GM19455 (cell line): ENCODE measurements at regions not wholly inside any gene's neighbourhood (a gene's known extent, or its start where the extent isn't known, plus 50 kb on each side); places are given as distances from the start of the nearest gene placed in this dataset.

Experiments
- ATAC-seq: cut with Tn5 transposase; IDR thresholded peaks from one replicate; pipeline ENCODE4 v1.9.1; 2021; ENCODE audit not compliant: unreplicated experiment

- no peak for ATAC-seq
Observed at GRCh38 chr20:17858450-17859001, 110.1 kb downstream of the SNX5 start.

- ATAC-seq = no peak
Observed at GRCh38 chr20:17857639-17858449, 110.8 kb downstream of the SNX5 start.

DNA sequence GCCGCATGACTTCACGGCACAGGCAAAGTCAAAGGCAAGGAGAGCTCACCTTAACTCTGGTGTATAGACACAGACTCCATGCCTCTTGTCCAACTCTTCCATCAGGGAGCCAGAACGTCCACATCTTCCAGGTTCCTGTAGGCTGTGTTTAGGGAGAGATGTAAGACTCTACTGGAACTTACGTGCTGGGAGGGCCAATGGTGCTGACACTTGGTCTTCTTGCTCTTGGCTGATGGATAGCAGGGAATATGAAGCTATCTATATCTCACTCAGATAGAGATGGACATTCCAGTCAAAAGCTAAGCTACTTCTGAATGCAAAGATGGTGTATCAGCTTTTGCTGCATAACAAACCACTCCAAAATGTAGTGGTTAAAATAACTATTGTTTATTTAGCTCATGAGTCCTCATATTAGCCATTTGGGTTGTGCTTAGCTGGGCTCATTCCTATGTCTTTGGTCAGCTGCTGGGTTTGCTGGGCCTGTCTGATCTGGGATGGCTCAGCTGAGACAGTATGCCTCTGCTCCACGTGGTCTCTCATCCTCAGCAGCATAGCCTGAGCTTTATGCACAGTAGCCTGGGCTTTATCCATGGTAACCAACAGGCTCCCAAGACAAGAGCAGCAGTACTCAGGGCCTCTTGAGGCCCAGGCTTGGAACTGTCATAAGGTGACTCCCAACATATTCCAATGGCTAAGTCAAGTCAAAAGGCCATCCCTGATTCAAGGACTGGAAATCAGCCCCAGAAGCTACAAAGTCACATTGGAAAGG is 111.6 kb downstream of the SNX5 start:
- ATAC-seq = no peak

DNA sequence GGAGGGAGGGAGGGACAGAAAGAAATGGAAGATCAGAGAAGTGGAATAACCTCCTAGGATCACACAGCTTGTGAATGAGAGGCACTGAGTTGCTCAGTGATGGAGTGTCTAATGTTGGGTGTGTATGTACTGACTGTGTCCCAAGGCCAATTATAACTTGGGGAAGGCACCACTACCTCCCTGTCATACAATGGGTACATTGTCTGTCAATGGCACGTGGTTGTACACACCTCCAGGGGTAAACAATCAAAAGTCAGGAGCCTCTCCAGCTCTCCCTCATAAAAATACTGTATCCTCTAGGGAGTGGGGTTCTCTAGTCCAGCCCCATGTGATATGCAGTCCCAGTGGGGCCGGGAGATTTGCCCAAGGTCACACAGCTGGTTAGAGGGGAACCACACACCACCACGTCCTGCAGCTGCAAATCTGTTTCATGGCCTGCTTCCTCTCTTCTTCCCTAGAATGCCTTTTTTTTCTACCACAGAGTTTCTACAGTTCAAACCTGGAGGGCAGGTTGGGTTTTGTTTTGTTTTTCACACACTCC is 112.5 kb downstream of the SNX5 start:
- peak; percentile 83 for ATAC-seq

GRCh38 chr20:17854307-17854903 is 114.2 kb downstream of the SNX5 start:
- no peak for ATAC-seq

GRCh38 chr20:17852323-17852722 is 116.3 kb downstream of the SNX5 start:
- ATAC-seq = no peak

- ATAC-seq = no peak
Observed at GRCh38 chr20:17850684-17851026, 117.9 kb downstream of the SNX5 start.

DNA sequence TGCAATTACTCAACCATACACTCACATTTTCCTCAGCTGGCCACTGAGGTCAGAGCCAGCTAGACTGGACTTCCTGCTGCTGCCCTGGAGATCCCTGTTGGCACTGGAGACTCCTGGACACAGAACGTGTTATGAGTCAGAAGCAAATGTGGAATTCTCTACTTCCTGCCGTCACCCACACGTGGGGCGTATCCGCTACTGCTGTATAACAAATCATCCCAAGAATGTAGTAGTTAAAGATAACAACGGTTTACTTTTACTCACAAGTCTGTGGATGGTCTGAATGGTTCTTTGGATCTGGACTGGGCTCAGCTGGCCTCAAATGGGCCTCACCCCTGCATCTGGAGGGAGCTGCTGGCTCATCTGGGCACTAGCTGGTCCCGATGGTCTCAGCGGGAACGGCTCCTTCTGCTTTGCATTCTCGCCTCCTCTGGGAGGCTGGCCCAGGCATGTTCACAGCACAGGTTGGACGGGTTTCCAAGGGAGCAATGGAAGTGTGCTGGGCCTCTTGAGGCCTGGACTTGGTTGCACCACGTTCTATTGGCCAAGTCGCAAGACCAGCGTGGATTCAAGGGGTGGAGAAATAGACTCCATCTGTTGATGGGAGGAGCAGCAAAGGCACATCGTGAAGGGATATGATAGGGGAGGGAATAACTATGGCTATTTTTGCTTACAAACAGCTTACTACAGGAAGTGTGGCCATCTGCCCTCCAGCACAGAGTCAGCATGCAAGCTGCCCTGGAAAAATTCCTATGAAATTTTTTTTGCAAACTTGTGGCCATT is 118.5 kb downstream of the SNX5 start:
- no peak for ATAC-seq

DNA sequence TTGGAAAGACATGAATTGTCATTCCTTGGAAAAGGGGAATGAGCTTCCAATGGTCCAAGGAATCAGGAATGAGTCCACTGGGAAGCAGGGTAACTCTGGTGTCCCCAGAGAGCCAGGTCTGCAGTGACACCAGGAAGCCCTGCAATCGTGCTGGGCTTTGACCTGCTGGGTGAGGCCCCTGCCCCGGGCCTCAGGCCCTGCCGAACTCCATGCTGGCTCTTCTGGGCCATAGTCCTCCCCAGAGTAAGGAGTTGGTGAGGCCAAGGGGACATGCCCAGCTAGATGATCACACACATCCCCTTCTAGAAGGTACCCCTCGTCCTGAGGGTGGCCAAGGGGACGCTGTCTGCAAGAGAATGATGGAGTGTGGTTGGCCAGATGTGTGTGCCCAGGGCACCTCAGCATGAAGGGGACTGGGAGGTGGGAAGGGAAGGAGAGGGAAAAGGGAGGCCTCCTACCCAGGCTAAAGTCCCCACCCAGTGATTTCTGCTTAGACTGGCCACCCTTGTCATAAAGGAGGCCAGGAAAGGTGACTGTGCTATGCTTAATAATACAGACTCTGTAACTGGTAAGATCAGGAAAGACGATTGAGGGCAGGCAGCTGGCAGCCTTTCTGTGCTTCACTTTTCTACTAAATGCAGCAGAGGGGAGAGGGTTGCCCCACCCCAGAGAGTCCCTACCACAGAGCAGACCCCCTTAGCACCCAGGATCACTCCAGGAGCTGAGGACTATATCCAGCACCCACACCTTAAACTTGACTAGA is 119.3 kb downstream of the SNX5 start:
- ATAC-seq = no peak

- peak; percentile 52 for ATAC-seq
Observed at GRCh38 chr20:17848249-17849048, 120.1 kb downstream of the SNX5 start.

- no peak for ATAC-seq
Observed at GRCh38 chr20:17845701-17846475, 122.7 kb downstream of the SNX5 start.

- ATAC-seq = no peak
Observed at GRCh38 chr20:17844549-17845298, 123.9 kb downstream of the SNX5 start.

- ATAC-seq = no peak
Observed at GRCh38 chr20:17844133-17844429, 124.5 kb downstream of the SNX5 start.

DNA sequence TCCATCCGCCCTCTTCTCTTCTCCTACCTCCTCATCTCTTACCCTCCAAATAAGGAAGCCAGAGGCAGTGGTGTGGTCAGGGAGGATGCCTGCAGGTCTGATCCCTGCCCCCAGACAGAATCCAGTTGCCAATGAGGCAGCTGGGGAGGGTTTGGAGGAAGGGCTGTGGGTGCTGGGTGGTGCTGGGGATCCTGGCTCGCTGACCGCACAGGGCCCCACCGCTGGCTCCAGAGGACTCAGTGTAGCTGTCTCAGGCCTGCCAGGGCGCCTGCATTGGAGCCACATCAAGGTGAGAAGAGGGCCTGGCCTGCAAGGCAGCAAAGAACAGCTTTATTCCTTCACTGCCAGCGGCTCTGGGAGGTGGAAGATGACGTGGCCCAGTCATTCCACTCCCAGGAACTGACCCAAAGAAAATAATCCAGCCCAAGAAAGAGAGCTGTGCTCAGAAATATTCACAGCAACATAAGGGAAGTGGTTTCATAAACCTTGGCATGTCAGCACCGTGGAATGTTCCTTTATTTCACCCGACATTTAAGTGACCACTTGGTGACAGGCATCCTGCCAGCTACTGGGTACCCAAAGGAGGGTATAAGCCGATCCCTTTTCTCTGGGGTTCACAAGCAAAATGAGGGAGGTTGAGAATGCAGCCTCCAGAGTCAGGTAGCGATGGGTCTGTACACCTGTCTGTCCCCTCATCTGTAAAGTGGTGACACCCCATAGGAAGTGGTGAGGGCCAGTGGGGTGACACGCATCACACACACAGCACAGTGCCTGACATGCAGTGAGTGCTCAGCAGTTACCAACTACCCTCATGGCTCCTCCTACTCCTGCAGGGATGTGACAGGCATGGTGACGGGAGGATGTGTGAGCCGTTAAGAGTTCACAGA is 125.1 kb downstream of the SNX5 start:
- ATAC-seq = no peak

DNA sequence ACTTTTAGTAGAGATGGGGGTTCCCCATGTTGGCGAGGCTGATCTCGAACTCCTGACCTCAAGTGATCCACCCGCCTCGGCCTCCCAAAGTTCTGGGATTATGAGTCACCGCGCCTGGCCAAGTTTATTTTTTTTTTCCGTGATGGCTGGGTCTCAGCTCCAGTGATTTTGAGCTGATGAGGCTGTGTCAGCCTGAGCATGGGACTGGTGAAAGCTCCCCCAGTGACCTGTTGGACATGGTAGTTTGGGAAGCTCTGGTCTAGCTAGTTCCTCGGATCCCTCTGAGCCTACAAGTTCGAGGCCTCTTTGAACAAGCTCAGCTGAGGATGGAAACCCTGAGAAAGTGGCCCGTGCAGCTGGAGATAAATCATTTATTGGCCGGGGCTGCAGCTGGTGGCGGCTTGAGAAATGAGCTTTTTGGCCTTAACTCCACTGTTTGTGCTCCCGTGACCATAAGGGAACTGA is 126.8 kb downstream of the SNX5 start:
- ATAC-seq = no peak

DNA sequence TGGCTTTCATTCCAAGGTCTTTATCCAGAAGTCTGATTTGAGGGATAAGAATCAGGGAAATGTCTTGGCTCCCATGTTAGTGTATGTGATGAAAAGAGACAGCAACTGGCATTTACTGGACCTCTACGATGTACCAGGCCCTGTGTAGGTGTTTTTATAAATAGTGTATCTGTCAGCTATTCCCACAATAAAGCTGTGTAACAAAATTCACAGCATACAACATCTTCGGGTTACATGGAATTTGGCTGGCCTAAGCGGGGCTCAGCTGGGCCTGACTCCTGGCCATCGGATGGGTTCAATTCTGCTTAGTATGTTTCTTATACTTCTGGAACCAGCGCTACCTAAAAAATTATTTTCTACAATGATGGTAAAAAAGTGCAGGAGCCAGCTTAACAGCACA is 128.2 kb downstream of the SNX5 start:
- ATAC-seq = no peak

DNA sequence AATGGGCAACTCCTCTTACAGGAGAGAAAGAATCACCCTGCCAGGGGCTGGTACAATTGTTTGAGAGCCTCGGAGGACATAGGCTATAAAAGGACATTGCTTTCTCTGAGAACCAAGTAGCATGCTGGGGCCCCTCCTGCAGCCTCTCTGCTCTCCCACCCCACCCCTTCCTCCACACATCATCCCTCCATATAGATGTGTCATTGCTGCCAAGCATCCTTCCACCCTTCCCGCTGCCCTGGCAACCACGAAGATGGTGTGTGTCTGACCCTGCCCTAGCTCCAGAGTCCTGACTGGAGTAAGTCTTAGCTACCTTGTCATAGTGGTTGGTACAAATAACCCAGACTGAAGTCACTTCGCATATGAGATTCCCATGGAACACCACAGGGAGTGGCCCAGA is 129.7 kb downstream of the SNX5 start:
- ATAC-seq = no peak
